HG03025 (cell line): ENCODE measurements at regions not wholly inside any gene's neighbourhood (a gene's known extent, or its start where the extent isn't known, plus 50 kb on each side); places are given as distances from the start of the nearest gene placed in this dataset.

Experiments
- ATAC-seq: cut with Tn5 transposase; IDR thresholded peaks from one replicate; pipeline ENCODE4 v1.9.1; 2021; ENCODE audit warnings: mild to moderate bottlenecking, moderate library complexity; ENCODE audit not compliant: unreplicated experiment, low FRiP score

DNA sequence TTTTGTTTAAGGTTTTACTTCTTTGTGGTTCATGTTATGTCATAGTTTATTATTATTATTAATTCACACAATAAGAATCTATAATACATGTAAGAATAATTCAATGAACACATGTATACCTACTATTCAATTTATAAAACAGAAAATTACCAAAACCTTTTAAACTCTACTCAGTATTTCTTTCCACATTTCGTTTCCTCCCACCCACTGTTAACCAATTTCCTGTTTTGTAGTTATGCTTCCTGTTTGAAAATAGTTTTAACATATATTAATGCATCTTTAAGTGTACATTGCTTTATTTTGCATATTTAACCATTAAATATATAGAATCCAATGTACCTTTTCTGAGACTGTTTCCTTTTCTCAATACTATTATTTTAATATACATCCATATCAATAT lies 397.9 kb upstream of the SPTLC3 start:
- ATAC-seq = no peak

DNA sequence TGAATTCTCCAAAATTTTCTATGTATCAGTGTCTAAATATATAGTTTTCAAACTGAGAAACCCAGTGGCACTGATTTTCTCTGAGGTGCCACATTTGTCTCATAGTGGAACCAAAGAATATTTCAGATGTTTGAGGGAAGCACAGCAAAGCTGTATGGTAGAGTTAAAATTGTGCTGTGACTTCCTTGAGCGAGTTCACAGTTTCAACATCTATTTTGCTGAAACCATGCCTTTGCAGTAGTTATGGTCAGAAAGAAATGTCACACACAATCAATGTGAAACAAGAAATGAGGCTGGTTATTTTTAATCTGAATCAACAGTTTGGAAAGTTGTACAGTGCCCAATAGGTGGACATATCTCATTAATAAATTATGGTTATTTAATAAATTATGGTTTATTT lies 394.0 kb upstream of the SPTLC3 start:
- no peak for ATAC-seq

DNA sequence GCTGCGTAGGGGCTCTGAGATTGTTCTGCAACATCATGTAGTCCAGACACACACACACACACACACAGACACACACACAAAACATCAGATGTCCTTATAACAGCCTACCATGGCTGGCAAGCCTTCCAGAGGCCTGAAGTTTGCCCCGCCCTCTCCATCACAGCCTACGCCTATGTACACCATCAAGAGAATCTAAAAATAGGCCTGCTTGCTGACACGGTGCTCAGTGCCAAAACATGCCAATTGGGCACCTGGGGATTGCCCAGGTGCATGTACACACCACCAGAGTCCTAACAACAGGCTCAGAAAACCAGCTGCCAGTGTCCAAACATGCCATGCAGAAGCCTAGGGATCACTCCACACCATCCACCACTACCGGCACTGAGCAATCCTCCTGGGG lies 391.7 kb upstream of the SPTLC3 start:
- ATAC-seq = no peak

DNA sequence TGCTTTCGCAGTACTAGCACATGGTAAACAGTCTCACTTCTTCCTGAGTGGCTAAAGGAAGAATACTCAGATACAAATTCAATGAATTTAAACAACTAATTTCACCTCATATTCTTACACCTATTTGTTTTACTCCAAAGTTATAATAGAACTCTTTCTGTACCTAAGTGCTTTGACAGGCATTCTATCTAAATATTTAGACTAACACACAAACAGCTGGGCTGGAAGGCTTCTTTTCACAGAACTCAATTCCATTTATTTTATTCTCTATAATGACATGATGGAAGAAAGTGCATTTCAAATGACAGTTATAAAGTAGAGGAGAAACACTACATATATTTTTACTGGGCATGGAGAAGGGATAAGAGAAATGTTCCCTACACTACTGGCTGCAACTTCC lies 384.9 kb upstream of the SPTLC3 start:
- no peak for ATAC-seq

DNA sequence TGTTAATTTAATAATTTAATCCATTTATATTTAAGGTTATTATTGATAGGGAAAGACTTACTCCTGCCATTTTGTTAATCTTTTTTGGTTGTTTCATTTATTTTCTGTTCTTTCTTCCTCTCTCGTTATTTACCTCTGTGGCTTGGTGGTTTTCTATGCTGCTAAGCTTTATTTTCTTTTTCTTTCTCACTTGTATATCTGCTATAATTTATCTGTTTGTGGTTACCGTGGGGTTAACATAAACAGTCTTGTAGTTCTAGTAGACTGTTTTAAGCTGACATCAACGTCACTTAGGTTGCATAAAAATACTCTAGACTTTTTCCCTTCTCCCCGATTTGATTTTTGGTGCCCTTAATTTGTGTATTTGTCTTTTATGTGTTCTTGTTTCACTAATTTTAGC lies 381.3 kb upstream of the SPTLC3 start:
- no peak for ATAC-seq

DNA sequence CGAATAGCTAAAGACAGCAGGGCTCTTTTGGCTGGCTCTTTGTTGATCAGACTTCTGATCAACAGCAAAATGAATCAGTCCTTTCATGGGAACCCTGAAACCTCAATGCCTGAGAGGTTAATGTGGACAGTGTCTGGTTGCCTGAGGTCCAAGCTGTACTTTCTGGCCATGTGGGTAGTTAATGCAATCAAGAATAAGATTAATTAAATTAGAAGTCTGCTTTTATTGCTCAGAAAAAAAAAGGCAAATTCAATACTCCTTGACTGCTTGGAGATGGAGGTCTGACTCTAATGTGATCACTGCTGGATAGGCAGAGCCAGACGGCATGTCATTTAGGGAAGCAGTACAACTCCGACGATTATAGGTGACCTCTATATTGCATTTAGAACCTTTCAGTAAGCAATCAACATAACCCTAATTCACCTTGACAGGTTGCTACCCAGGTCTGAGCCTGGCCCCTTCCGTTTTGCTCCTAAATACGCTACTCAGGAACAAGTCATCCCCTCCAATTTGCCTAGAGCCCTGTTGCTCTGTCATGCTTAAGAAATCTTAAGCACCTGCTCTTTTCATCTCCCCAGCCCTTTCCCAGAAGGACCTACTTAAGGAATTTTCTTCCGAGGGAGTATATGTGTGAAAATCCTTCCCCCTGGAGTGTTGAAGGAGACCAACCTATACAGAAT lies 370.0 kb upstream of the SPTLC3 start:
- no peak for ATAC-seq

DNA sequence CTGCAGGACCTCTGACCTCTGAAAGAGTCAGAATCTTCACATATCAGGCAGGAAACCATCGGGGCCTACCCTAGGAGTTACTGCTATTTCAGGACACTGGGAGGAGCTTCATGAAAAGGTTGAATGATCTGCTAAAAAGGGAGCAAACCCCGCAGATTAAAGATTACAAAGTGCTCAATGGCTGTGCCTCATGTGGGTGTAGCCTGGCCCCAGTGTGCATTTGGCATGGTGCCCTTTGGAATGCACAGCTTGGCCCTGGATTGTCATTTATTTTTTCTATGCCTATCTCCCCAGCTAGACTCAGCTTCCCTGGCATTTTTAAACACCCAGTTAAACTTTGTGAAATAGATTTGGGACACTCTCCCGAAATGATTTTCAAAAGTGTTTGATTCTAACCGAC lies 368.5 kb upstream of the SPTLC3 start:
- ATAC-seq = no peak

DNA sequence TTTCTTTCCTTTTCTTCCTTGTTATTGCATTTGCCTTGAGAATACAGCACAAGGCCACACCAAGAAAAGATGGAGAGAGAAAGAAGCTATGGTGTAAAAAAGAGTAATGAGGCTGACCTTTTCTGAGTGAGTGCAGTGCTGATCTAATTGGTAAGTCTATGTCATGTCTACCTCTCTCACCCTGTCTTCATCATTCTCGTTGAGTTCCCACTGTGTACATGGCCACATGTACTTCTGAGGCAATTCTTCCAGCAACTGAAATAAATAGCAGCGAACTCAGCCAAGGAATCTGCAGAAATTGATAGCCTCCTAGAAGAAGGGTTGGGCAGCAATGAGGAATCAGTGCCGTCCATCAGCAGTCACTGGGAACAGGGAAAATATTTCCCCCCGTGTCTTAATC lies 367.2 kb upstream of the SPTLC3 start:
- ATAC-seq = no peak

DNA sequence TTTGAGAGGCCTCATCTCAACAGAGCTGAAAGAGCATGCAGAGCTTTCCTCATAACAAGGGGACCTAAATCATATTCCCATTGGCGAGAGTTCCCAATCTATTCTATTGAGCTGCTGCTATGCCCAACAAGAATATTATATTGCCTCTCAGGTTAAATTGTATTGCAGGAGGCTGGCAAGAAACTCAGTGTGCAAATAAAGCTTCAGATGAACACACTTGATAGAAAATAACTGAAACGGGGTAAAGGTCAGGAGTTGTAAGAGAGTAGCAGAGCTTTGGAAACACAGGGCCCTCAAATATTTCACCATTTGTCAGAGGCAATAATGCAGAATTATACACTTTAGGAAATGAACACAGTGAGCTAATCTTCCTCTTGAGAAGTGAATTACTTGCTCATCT lies 364.3 kb upstream of the SPTLC3 start:
- ATAC-seq = no peak

DNA sequence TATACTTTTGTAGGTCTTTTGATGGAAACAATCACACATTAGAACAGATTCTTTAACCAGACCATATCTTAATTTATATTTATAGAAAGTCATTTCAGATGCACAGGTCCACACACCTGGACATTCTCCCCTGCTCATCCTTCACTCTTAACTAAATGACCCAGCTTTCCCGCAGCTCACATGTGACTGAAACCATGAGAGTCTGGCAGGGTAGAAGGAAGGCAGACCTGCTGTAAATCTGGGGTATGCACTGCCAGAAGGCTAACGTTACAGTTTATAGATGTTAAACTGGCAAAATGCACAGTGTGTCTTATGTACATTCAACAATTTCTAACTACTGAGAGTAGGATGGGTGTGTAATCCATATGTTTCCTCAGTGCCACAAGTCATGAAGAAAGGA lies 359.5 kb upstream of the SPTLC3 start:
- no peak for ATAC-seq

DNA sequence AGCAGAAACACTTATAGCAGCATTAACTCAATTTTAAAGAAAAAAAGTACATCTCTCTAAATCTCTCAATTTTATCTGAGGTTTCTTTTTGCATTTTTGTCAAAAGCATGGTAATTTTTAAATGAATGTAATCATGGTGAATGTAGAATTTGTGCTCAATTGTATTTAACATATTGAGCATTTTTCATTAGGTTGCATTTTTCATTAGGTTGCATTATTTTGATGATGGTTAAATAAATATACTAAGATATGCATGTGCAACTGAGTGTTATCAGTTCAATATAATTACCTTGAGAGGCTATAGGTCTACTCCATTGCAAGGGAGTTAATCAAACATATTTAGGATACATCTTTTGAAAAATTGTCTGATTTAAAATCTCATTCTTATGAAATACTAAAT lies 355.1 kb upstream of the SPTLC3 start:
- no peak for ATAC-seq

DNA sequence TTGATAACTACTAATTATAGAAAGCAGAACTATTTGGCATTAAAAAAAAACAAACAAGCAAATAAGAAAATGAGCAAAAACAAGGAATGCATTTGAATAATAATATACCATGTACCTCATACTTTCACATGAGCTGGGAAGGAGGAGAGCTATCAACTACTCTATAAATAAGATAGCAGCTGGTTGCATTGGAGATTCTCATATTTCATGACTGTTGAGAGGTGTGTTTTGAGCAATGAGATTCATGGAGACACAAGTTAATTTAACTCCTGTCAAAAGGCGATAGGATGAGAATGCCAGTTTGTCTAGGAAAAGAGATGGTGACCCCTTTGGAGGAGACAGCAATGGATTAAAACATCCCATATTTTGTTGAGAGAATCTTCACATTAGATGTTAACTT lies 348.8 kb upstream of the SPTLC3 start:
- no peak for ATAC-seq

DNA sequence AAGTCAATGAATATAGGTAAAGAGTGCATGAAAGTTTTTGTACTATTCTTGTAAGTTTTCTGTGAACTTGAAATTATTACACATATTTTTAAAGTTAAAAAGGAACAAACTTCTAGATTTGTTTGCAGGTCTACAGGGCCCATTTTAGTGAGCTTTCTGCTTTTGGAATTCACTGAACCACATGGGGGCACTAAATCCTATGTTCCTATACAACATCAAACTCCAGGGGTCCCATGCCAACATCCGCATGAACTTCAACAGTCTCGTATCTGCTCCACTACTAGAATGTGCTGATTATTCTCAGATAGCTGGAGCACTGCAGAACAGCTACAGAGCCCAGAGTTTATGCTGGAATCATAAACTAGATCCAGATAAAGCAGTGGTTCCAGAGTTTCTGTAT lies 347.9 kb upstream of the SPTLC3 start:
- ATAC-seq = no peak

DNA sequence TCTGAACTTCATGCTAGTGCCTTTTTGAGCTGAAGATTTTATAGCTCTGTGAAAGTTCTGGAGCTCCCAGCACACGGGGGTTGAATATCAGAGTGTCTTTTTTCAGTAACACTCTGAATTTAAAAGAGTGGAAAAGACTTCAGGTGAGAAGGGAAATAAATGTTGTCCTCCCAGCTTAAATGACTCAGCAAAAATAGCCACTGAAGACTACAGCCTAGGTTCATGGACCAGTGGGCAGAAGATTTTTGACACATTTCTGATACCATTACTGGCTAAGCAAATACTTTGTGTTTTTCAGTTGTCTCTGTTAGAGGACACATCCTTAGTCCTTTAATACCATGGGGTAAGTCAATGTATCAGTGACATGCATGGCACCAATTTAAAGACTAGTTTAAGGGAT lies 338.5 kb upstream of the SPTLC3 start:
- ATAC-seq = no peak

DNA sequence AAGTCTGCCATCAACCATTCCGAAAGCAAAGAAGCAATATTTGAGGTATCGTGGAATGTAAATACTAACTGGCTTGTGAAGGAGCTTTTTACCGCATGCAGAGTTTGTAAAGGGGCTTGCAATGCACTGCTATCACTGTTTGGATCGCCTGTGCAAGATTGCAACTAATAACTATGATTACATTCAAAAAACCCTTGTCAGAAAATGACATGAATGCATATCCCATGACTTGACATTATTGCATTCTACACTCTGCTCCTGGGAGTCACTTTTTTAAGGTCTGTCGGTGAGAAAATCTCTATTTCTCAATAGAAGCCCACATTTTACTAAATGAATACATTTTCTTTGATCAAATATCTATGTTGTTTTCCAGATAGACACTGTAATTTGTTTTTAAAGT lies 335.4 kb upstream of the SPTLC3 start:
- no peak for ATAC-seq

DNA sequence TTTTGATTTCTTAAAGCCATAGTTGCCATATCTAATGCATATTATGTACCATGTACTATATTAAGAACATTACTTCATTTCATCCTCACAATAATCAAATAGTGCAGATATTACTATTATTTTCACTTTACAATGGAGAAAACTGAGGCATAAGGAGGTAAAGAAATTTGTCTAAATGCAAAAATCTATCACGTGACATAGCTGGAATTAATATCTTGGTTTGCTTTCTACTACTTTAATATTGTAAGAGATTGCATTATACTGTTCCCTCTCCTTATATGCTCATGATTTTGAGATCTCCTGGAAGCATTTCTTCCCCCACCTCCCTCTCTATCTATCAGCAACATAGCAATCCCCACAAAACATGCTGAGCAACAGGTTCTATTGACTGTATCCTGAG lies 330.8 kb upstream of the SPTLC3 start:
- ATAC-seq = no peak

DNA sequence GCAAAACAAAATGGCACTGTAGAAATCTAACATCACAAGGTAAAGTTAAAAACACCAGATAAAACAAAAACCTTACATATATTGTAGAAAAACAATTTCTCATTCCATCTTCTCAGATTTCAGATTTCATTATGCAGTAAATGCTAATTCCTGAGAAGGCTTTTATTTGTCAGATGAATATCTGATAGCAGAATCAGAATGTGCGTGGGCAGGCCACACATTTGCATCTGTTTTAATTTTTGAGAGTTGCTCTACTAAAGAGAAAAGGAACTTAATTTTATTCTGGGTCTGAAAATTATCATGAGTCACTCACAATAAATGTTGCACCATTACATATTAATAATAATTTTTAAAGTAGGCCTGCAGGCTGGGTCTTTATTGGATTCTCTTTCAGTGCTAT lies 329.3 kb upstream of the SPTLC3 start:
- no peak for ATAC-seq

DNA sequence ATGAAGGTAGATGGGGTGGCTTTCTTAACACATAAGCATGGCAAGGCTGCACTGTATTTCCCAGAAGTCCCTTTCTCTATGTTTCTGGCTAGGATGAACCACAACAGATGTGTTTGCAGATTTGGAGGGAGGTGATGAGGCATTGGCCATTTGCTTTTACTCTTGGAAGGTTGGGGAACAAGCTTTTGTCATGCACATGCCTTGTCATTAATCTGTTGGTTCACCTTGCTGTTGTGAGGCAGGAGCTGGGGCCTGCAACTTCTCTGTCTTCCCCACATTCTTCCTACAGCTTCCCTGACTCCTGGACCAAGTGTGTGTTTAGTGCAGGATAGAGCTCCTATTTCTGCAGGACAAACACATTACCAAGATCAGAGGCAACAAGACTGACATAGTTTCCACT lies 326.2 kb upstream of the SPTLC3 start:
- ATAC-seq = no peak

DNA sequence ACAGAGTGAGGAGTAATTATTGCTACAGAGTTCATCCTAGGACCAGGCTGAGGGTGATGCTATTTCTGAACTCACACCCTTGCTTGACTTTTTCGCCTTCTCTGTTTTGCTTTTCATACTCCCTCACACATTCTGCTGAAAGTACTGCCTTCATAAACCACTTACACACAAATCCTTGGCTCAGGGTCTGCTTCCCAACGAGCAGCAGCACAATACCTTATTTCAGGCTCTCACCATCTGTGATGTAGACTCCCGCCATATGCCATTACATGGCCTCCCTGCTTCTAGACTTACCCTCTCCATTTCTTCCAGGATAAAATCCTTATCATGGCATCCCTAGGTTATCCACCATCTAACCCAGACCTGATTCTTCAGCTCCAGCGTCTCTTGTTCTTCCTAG lies 321.3 kb upstream of the SPTLC3 start:
- no peak for ATAC-seq

DNA sequence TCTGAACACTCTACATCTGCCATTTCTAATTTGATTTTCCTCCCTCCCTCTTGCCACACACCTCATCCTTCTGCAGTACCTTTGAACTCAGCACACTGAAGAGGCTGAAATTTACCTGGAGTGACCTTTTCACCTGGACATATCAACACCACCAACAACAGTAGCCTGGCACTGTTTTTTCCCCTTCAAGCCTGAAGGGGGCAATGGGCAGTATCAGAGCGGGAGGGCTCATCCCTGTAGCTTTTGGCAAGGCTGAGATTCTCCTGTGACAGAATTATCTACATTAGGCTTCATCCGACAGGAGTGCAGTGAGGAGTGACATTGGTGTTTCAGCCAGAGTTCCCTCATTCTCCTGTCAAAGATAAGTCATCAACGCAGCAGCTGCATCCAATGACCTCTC lies 312.8 kb upstream of the SPTLC3 start:
- ATAC-seq = no peak

DNA sequence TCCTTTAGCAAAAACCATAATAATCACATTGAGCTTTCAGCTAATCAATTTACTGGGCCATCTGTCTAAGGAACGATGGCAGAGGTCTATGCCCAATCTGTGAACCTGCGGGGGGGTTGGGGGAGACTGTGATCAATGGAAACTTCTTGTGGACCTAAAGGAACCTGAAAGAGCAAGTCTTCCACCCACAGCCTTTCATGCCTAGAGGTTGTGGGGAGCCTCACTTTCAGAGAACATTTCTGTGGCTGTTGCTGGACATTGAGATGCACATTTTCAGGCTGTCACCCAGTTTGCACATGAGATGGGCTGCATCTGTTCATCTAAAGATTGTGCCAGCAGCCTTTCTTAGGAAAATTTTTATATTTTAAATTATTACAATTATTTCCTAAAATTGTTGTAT lies 310.0 kb upstream of the SPTLC3 start:
- ATAC-seq = no peak

DNA sequence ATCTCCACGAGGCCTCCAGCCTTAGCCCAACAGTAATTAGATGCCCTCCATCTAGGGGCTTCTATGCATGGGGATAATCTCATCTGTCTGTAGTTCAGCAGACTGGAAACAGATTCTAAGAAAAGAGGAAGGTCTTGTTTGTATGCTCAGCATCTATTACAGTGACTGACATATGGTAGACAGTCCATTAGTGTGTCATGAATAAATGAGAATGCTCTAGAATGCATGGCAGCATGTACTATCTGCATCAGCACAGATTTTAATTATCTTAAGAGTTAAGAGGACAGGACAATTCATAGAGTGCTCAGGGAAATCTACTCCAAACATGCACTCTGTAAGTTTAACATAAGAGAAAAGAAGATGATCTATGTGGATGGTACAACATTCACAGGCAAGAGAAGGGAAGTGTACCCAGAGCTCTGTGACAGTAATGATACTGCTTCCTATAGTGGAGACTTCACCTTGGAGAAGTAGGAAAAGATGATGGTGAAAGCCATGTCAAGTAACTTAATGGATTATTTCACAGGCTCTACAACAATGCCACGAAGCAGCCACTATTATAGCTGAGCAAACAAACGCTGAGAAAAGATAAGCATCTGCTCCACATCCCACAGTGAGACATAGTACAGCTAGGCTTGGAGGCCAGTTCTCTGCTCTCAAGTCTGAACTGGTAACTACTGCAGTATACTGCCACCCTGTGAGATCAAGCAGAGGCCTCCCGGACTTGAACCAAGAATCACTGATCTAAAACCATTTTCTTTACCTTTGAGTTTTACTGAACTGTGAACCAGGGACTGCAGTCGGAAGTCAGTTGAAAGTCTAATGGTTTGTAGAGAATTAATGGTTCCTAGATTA lies 309.2 kb upstream of the SPTLC3 start:
- no peak for ATAC-seq
